ENCODE measurements at regions not wholly inside any gene's neighbourhood (a gene's known extent, or its start where the extent isn't known, plus 50 kb on each side); places are given as distances from the start of the nearest gene placed in this dataset.

DNA sequence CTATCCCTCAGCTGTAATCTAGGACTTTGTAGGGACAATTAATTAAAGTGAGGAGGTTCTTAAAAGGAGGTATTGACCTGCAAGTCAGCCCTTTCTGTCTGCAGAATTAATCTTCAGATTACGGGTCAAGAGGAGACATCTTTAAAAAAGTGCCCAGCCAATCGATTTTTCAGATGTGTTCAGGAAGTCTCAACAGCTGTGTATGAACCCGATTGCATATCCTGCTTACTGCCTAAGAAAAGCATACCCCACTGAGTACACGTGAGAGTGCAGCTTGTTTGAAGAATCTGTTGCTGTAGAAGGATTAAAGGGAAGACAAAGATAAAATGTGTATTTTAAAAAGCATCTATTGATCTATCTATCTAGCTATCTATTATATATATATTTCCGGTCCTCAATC is 1194.5 kb downstream of the UQCRFS1 start:
- H3K4me1 Mint-ChIP-seq: peaks cover 31% of the 10 kb centered on the region
- DNase-seq (ENCODE audit: low spot score): no peak
- ATAC-seq: no peak
- CTCF ChIA-PET: interaction anchor here (1.1 kb wide), 1 partner anchor 306 kb away, joined by 3 read pairs; no protein-coding TSS in a partner anchor
- no peak overlapping the region for H3K4me3 Mint-ChIP-seq
- no peaks in the 10 kb centered on the region for H3K36me3 Mint-ChIP-seq
- POLR2A ChIA-PET: no interaction called here
- no peaks in the 10 kb centered on the region for H3K27me3 Mint-ChIP-seq (ENCODE audit: low read depth)
- no peak for TF ChIP-seq MXD4 (CRISPR knock-in tag; IDR thresholded peaks at IDR 0.05; ENCODE audit: borderline replicate concordance)
- no peak overlapping the region for H3K27ac Mint-ChIP-seq
- peaks cover 6% of the 10 kb centered on the region; the same call in 1 of the 2 replicates for H3K9me3 Mint-ChIP-seq

DNA sequence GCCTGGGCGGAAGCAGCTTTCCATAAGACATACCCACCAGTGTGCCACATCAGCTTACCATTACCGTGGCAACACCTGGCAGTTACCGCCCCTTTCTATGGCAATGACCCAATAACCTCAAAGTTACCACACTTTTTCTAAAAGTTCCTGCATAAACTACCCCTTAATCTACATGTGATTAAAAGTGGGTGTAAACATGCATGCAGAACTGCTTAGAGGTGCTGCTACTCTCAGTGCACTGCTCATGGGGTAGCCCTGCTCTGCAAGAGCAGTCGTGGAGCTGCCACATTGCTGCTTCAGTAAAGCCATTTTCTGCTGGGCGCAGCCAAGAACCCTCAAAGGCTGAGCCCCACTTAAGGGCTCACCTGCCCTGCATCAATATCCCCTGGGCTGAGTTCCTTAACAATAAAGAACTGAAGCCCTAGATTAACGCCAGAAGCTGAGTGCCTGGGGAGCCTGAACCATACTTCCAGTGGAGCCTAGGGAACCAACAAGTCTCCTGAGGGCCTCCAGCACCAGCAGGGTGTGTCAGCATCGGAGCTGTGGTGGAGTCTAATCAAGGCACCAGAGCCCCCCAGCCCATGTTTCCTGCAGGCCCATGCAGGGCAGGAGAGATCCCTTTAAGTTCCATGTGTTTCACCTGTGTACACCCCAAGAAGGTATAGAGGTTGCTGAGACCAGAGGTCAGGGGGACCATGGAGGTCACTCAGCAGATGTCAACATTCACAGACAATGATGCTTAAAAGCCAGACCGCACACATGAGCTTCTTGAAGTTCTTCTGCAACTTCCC is 1198.1 kb downstream of the UQCRFS1 start:
- Mint-ChIP-seq H3K9me3 (peaks cover 6% of the 10 kb centered on the region; the same call in 1 of the 2 replicates), H3K27me3 (ENCODE audit: low read depth) (no peaks in the 10 kb centered on the region), H3K4me3 (no peak overlapping the region), H3K36me3 (no peaks in the 10 kb centered on the region), H3K27ac (no peak overlapping the region), H3K4me1 (peaks cover 4% of the 10 kb centered on the region)
- no peak for DNase-seq (ENCODE audit: low spot score)
- TF ChIP-seq, protein P1, sequence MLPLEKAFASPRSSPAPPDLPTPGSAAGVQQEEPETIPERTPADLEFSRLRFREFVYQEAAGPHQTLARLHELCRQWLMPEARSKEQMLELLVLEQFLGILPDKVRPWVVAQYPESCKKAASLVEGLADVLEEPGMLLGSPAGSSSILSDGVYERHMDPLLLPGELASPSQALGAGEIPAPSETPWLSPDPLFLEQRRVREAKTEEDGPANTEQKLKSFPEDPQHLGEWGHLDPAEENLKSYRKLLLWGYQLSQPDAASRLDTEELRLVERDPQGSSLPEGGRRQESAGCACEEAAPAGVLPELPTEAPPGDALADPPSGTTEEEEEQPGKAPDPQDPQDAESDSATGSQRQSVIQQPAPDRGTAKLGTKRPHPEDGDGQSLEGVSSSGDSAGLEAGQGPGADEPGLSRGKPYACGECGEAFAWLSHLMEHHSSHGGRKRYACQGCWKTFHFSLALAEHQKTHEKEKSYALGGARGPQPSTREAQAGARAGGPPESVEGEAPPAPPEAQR (CRISPR knock-in tag; IDR thresholded peaks at IDR 0.05): no peak
- TF ChIP-seq GTF2I (CRISPR knock-in tag; conservative IDR thresholded peaks at IDR 0.05): no peak
- TF ChIP-seq, protein P2, sequence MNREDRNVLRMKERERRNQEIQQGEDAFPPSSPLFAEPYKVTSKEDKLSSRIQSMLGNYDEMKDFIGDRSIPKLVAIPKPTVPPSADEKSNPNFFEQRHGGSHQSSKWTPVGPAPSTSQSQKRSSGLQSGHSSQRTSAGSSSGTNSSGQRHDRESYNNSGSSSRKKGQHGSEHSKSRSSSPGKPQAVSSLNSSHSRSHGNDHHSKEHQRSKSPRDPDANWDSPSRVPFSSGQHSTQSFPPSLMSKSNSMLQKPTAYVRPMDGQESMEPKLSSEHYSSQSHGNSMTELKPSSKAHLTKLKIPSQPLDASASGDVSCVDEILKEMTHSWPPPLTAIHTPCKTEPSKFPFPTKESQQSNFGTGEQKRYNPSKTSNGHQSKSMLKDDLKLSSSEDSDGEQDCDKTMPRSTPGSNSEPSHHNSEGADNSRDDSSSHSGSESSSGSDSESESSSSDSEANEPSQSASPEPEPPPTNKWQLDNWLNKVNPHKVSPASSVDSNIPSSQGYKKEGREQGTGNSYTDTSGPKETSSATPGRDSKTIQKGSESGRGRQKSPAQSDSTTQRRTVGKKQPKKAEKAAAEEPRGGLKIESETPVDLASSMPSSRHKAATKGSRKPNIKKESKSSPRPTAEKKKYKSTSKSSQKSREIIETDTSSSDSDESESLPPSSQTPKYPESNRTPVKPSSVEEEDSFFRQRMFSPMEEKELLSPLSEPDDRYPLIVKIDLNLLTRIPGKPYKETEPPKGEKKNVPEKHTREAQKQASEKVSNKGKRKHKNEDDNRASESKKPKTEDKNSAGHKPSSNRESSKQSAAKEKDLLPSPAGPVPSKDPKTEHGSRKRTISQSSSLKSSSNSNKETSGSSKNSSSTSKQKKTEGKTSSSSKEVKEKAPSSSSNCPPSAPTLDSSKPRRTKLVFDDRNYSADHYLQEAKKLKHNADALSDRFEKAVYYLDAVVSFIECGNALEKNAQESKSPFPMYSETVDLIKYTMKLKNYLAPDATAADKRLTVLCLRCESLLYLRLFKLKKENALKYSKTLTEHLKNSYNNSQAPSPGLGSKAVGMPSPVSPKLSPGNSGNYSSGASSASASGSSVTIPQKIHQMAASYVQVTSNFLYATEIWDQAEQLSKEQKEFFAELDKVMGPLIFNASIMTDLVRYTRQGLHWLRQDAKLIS (CRISPR knock-in tag; IDR thresholded peaks at IDR 0.05; ENCODE audit: borderline replicate concordance): no peak
- no peak for TF ChIP-seq ETV6 (CRISPR knock-in tag; IDR thresholded peaks at IDR 0.05)
- no peak for TF ChIP-seq JUN (CRISPR knock-in tag; IDR thresholded peaks at IDR 0.05)
- TF ChIP-seq, protein P3, sequence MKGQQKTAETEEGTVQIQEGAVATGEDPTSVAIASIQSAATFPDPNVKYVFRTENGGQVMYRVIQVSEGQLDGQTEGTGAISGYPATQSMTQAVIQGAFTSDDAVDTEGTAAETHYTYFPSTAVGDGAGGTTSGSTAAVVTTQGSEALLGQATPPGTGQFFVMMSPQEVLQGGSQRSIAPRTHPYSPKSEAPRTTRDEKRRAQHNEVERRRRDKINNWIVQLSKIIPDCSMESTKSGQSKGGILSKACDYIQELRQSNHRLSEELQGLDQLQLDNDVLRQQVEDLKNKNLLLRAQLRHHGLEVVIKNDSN (CRISPR knock-in tag; IDR thresholded peaks at IDR 0.05): no peak
- TF ChIP-seq, protein P4, sequence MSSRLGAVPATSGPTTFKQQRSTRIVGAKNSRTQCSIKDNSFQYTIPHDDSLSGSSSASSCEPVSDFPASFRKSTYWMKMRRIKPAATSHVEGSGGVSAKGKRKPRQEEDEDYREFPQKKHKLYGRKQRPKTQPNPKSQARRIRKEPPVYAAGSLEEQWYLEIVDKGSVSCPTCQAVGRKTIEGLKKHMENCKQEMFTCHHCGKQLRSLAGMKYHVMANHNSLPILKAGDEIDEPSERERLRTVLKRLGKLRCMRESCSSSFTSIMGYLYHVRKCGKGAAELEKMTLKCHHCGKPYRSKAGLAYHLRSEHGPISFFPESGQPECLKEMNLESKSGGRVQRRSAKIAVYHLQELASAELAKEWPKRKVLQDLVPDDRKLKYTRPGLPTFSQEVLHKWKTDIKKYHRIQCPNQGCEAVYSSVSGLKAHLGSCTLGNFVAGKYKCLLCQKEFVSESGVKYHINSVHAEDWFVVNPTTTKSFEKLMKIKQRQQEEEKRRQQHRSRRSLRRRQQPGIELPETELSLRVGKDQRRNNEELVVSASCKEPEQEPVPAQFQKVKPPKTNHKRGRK (CRISPR knock-in tag; IDR thresholded peaks at IDR 0.05; ENCODE audit: borderline replicate concordance): no peak
- no peak for ATAC-seq
- CTCF ChIA-PET: interaction anchor here (4.3 kb wide), 1 partner anchor 201 kb away, joined by 63 read pairs; no protein-coding TSS in a partner anchor
- POLR2A ChIA-PET: no interaction called here

DNA sequence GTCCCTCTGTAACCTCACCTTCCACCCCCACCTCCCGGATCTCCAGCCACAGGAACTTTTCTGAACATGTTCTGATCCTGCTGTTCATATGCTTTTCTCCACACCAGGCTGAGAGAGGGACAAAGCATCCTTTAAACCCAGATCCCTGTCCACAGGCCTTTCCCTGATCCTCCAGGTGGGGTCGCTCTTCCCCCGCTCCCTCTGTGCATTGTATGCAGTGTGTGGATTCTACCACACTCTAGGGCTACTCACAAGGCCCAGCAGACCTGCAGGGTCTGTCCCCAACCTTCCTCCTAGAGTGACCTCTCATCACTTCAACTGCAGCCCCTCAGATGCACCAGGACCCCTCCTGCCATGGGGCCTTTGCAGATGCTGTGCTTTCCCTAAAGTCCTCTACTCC is 1200.6 kb downstream of the UQCRFS1 start:
- DNase-seq (ENCODE audit: low spot score): peak; percentile 76
- Mint-ChIP-seq H3K9me3 (peaks cover 19% of the 10 kb centered on the region), H3K4me3 (no peak overlapping the region), H3K4me1 (peaks cover 11% of the 10 kb centered on the region), H3K27ac (no peak overlapping the region), H3K36me3 (peaks cover 8% of the 10 kb centered on the region; the same call in 1 of the 2 replicates), H3K27me3 (ENCODE audit: low read depth) (no peaks in the 10 kb centered on the region)
- TF ChIP-seq SMAD4 (CRISPR knock-in tag; IDR thresholded peaks at IDR 0.05) (no peak), ZNF121 (CRISPR knock-in tag; IDR thresholded peaks at IDR 0.05) (no peak)
- TF ChIP-seq, protein P5, sequence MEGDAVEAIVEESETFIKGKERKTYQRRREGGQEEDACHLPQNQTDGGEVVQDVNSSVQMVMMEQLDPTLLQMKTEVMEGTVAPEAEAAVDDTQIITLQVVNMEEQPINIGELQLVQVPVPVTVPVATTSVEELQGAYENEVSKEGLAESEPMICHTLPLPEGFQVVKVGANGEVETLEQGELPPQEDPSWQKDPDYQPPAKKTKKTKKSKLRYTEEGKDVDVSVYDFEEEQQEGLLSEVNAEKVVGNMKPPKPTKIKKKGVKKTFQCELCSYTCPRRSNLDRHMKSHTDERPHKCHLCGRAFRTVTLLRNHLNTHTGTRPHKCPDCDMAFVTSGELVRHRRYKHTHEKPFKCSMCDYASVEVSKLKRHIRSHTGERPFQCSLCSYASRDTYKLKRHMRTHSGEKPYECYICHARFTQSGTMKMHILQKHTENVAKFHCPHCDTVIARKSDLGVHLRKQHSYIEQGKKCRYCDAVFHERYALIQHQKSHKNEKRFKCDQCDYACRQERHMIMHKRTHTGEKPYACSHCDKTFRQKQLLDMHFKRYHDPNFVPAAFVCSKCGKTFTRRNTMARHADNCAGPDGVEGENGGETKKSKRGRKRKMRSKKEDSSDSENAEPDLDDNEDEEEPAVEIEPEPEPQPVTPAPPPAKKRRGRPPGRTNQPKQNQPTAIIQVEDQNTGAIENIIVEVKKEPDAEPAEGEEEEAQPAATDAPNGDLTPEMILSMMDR (IDR thresholded peaks at IDR 0.05): peak; percentile 73
- POLR2A ChIA-PET: no interaction called here
- ATAC-seq: peak; percentile 98
- CTCF ChIA-PET: interaction anchor here (0.6 to 4.3 kb wide), 9 partner anchors 9 to 231 kb away, joined by 3 to 63 read pairs (median 3); no protein-coding TSS in a partner anchor

Measured in WTC11 (cell line).